GM21423 (cell line): ENCODE measurements at regions not wholly inside any gene's neighbourhood (a gene's known extent, or its start where the extent isn't known, plus 50 kb on each side); places are given as distances from the start of the nearest gene placed in this dataset.
"Not testable (repeated sequence)": the region's sequence is repeated elsewhere in the genome, so short reads cannot be mapped to it uniquely, and the experiment has no call there.

Experiments used
- ATAC-seq: cut with Tn5 transposase; IDR thresholded peaks from one replicate; pipeline ENCODE4 v1.9.1; 2021; ENCODE audit warnings: mild to moderate bottlenecking, moderate library complexity; ENCODE audit not compliant: unreplicated experiment

DNA sequence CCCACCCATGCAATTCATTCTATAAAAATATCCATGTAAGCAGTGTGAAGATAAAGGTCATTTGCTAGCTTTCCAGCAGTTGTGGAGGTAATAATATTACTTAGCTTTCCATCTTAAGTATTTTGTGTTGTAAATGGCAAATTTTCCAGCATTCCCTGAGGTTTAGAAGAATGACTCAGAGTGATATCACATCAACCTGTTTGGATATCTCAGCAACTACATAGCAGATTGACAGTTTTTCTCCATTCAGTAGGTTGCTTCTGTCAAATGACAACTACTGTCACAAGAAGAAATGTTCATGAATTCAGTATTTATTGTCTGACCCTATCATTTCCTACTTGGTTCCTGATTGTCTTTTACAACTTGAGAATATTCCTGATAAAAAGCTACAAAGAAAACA, 434.9 kb upstream of the GALNTL6 start:
- no peak for ATAC-seq

DNA sequence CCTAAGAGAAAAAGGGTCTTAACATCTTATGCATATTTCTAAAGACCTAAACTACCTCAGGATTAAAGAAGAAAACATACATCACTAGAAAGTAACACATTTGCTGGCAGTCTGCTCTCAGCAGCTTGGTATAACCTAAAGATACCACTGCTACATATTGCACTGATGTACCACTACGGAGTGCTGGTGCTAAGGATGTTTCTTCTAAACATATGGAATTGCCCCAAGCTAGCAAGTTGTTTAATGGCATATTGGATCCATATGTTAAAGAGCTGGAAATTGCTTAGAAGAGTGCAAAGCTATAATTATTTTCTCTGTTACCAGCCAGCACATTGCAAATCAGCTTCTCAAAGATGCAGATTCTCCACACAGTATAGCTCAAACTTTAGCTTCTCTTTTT, 436.5 kb upstream of the GALNTL6 start:
- ATAC-seq = no peak

DNA sequence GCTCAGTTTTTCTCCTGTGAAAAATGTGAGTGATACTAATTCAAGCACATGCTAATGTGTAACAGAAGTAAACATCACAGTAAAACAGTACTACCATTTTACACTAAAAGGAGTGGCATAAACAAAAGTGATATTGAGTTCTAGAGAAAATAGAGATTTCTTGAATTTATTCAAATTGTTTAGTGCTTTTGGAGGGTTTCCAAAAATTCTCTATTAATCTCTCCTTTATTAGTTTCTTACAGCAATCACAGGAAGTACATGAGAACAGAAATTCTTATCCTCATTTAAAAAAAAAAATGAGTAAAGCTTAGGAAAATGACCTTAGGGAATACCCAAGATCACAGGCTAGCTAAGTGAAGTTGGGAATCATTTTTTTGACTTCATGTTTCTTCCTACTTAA, 459.7 kb upstream of the GALNTL6 start:
- no peak for ATAC-seq

DNA sequence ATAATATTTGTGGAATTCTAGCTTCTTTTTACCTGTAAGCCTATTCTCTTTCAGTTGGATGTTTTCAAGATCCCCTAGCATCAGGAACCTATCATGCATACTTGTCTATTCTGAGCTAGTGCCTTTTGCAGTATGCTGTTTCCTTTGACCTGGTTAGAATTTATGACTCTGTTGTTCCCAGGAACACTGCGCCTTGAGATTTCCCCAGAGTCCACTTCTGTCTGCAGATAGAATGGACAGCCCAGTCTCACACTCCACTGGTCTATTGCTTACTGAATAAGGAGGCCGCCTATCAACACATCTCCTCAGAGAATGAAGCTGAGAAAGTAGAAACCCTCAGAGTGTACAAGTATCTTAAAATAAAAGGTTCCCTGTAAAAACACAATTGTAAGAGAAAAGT, 465.1 kb upstream of the GALNTL6 start:
- no peak for ATAC-seq

DNA sequence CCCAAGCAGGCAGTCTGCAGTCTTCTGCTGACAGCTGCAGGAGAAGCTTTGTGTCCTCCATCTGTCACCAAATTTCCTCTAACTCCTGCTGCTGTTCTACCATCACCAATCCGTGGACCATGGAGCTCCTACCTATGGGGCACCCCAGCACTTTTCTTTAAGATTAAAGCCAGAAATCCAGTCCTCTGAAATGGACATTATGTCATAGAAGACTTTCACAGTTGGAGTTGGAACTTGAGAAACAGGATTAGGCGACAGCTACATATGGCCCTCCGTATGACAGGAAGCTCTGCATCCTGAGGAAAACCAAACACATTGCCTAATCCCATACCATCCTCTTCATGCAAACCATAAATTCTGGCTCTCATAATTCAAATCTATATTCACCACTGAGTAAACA, 470.6 kb upstream of the GALNTL6 start:
- no peak for ATAC-seq

DNA sequence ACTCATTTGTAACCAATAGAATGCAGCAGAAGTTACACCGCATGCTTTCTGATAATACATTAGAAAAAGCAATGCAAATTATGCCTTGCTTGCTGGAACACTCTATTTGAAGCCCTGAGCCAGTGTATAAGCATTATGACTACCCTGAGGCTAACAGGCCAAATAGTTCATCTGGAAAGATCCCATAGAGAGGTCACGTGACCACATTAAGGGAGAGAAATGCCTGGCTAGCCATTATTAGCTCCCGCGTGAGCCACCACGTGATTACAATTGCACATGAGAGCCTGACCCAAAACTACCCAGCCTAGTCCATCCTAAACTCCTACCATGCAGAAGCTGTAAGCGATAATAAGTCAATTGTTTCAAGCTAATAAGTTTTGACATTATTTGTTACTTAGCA, 472.9 kb upstream of the GALNTL6 start:
- no peak for ATAC-seq

DNA sequence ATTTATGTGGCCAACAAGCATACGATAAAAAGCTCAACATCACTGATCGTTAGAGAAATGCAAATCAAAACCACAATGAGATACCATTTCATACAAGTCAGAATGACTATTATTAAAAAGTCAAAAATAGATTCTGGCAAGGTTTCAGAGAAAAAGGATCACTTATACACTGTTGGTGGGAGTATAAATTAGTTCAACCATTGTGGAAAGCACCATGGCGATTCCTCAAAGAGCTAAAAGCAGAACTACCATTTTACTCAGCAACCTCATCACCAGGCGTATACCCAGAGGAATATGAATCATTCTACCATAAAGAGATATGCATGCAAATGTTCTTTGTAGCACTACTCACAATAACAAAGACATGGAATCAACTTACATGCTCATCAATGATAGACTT, 478.7 kb upstream of the GALNTL6 start:
- no peak for ATAC-seq

DNA sequence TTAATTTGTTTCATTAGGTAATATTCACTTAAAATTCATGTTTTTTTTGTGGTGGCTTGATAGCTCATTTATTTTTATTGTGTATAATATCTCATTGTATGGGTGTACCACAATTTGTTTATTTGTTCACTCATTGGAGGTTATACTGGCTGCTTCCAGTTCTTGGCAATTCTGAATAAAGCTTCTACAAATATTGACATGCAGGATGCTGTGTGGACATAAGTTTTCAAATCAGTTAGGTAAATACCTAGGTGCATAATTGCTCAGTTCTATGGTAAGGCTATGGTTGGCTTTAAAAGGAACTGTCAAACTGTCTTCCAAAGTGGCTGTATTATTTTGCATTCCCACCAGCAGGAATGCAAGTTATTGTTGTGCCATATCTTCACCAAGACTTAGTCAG, 504.5 kb upstream of the GALNTL6 start:
- ATAC-seq = no peak

DNA sequence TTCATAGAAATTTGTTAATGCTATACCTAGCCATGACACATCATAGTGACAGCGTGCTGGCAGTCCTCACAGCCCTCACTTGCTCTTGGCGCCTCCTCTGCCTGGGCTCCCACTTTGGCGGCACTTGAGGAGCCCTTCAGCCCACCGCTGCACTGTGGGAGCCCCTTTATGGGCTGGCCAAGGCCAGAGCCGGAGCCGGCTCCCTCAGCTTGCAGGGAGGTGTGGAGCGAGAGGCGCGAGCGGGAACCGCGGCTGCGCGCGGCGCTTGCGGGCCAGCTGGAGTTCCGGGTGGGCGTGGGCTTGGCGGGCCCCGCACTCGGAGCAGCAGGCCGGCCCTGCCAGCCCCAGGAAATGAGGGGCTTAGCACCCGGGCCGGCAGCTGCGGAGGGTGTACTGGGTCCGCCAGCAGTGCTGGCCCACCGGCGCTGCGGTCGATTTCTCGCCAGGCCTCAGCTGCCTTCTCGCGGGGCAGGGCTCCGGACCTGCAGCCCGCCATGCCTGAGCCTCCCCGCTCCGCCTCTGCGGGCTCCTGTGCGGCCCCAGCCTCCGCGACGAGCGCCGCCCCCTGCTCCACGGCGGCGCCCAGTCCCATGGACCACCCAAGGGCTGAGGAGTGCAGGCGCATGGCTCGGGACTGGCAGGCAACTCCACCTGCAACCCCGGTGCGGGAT, 515.0 kb upstream of the GALNTL6 start:
- ATAC-seq = not testable (repeated sequence)

DNA sequence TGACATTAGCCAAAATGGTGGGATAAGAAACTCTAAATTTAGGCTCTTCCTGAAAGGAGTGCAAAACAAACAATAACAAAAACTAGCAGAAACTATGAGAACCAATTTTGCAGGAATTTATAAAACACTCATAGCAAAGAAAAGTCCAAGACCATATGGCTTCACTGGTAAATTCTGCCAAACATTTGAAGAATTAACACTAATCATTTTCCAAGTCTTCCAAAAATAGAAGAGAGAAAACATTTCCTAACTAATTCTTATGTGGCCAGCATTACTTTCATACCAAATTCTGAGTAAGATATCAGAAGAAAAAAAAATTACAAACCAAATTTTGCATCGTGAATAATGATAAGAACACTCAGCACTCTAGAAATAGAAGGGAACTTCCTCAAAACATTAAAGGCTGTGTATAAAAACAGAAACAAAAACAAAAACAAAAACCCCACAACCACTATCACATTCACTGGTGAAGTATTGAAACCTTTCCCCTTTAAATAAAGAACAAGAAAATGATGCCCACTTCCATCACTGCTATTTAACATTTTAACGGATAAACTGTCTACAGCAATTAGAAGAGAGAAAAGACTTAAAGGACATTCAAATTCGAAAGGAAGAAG, 524.3 kb upstream of the GALNTL6 start:
- ATAC-seq = no peak

DNA sequence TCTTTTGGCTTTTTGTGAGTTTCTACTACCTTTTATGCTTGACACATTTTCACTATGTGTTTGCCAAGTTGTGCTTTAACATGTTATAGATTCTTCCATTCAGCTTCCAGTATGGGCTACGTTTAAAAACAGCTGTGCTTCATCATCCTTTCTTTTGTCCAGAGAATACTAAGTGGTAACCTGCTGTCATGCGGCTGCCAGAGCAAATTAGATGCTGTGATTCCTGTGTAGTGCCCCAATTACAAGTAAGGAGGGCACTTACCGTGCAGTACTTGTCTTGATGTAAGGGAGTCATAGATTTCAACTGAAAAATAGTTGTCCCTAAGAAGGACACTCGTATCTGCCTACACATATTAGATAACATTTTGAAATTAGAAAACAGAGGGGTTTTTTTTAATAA, 531.8 kb upstream of the GALNTL6 start:
- ATAC-seq = no peak

DNA sequence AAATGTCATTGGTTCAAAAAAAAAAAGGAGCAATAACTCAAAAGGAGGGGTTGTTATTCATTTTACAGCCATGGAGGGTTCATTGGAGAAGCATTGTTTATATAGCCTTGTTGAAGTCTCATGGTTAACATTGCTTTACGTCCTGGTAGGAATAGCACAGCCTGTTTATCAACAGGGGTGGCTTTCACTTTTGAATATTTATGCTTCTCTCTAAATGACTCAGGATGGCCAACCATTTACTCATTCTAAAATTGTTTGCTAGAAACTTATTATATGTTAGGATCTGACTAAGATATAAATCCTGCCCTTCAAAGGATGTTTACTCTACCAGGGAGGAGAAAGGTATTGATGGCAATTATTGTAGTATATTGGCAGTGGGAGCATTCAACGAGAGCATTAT, 534.1 kb upstream of the GALNTL6 start:
- ATAC-seq = no peak

DNA sequence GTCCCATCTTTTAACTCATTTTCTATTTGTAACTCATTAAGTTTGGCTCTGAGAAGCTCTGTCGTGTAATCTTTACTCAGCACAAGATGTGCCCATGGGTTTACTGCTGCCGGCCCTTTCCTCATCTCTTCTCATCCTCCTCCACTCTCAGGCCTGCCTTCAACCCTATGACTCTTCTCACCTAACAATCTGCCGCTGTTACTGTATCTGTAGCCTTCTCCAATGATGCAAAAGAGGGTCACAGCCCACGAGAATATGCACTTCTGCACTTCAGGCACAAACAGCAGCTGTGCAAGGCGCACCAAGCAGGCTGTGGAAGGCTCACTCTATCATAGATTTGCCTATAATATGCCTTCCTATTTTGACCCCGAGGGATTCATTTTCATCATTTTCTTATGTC, 546.5 kb upstream of the GALNTL6 start:
- no peak for ATAC-seq

DNA sequence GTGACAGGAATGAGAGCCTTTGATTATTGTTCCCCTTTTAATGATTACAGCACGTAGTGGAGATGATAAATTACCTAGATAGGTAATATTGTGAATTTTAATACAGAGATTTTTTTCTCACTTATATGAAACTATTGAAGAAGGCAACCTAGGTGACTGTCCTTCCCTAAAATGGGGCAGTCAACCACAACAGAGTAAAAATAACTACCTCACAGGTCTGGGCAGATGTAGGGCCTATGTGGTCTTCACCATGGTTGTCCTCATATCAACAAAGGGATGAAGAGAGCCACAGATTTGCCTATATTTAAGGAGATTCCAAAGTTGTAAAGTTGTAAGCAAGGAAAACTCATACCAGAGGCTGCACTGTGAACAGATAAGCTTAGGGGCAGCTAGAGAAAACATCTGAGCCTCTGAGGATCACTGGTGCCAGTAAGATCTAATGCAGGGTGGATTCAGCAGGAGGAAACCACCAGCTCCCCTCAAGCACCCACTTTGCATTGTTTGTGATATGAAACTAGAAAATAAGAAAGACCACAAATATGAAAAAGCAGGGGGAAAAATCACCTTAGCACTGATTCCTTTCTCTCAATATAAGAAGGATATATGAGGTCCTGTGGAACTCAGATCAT, 547.9 kb upstream of the GALNTL6 start:
- ATAC-seq = no peak

DNA sequence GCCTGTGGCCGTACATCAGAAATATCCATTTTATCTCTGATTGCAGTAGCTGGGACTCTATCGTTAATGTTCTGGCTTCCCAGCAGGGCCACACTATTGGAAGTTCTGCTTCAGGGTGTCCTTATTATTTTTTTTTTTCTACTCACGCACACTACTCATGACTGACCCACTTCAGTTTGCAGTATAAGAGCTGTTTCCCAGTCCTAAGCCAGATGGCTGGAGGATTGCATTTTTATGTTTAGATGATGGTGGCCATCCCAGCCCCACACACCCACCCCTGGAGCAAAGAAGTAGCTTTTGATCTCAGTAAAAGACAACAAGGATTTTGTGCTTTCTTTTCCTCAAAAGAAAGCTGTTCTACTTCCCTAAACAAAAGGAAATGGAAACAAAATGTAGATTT, 557.0 kb upstream of the GALNTL6 start:
- no peak for ATAC-seq

DNA sequence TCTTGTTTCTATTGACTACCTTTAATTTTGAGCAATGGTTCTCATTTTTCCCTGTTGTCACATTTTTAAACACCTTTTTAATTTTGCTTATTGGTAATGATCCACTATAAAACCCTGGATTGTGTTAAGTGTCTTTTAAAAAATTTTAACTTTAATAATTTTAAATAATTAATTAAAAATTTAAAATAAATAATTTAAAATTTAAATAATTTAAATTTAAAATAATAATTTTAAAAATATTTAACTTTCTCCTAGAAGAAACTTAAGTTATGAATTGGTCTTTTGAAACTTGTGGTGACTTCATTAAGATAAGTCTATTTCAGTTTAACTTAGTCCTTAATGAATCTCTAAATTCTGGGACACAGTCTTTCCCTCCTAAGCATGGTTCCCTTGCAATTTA, 566.3 kb upstream of the GALNTL6 start:
- ATAC-seq = no peak

DNA sequence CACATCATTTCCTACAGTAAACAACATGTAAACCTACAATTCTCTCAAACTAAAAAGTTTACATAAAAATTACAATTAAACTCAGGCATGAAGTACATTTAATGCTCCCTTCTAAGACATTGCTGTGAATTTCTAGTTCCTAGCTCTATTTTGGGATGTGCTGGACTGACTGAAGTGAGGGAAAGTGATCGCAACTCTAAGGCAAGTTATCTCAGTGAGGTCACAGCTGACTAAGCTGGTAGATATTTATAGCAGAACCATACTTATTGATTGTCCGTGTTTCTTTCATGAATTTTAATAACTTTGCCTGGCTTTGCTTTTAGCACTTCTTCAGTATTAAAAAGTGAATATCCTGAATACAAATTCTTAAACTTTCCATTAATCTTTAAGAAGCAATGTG, 570.4 kb upstream of the GALNTL6 start:
- ATAC-seq = no peak

DNA sequence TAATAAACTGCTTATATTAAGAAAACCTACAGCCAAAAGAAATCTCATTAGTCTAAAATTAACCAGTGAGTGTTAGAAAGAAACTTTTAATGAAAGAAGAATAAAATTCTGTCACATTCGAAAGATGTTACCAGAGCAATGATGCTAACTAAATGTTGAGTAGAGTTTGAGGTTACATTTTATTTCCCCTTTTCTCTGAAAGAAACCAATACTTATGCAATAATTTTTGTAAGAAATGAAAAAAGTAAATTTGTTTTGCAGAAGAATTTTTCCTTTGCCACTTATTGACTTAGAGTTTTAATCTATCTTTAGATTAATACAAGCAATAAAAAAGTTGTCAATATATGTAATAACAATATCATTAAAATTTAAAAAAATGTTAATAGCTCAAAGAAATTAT, 574.0 kb upstream of the GALNTL6 start:
- no peak for ATAC-seq

DNA sequence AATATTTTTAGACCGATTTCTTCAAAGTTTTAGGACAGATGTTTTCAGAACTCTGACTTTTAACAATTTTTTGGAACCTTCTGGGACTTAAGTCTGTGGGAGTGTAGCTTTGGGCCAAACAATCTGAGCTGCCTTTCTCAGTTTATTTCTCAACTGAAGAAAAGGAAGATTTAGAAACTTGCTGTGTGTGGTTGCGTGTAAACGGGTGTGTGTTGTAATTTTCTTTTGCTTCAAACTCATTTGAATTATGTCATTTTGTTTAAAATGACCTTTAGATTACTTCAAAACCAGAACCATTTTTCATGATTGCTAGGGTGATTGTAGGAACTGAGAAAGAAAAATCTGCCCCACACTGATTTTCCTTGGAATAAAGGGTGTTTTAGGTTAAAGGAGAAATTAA, 577.7 kb upstream of the GALNTL6 start:
- ATAC-seq = no peak

DNA sequence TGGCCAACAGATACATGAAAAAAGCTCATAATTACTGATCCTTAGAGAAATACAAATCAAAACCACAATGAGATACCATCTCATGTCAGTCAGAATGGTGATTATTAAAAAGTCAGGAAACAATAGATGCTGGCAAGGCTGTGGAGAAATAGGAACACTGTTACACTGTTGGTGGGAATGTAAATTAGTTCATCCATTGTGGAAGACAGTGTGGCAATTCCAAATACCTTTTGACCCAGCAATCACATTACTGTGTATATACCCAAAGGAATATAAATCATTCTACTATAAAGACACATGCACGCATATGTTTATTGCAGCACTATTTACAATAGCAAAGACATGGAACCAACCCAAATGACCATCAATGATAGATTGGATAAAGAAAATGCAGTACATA, 583.9 kb upstream of the GALNTL6 start:
- ATAC-seq = not testable (repeated sequence)

DNA sequence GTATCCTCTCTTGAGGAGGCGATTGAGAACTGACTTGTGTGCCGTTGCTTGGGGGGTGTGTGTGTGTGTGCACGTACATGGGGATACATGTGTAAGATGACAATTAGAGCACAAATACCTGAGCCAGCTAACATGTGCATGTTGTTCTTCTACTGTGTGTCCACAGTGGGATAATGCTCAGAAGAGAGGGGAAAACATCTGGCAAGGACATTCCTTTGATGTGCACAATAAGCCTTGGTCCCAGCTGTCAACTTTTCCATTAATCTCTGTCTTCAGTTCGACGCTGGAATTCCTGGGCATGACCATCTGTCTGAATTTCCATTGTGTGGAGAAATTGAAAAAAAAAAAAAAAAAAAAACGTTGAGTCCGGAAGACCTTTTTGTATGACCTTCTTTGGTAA, 592.0 kb upstream of the GALNTL6 start:
- ATAC-seq = no peak

DNA sequence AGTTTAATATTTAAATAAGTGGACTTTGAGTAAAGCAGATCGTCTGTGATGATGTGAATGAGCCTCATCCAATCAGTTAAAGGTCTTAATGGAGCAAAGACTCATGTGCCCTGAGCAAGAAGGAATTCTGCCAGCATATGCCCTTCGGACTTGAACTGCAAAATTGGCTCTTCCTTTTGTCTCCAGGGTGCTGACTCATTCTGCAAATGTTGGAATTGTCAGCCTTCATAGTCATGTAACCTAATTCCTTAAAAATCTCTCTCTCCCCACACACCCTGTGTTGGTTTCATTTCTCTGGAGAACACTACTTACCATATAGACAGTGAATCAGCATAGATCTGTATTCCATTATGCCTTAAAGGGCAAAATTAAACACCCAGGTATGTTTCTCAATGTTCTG, 609.8 kb upstream of the GALNTL6 start:
- no peak for ATAC-seq

DNA sequence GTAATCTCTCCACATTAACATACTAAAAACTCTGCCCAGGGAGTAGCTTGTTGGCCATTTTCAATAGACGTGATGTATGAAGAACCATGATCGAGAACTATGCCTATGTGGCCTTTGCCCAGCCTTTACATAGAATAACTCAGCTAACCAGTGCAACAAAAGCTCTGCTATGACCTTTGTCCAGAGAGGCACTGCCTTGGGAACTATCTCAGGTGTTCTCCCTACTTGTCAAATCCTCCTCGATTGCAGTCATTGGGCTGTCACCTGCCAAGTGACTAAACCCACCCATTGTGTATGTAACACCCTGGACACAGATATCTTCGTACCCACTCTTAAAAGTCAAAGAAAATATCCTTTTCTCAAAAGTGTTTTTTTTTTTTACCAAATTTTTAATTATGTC, 610.3 kb upstream of the GALNTL6 start:
- no peak for ATAC-seq
